Esophagus muscularis mucosa (tissue), 4 donors: ENCODE measurements at regions not wholly inside any gene's neighbourhood (a gene's known extent, or its start where the extent isn't known, plus 50 kb on each side); places are given as distances from the start of the nearest gene placed in this dataset.
A peak's percentile ranks its signal among the peaks of the same experiment; 100 is the strongest.
"Not testable (repeated sequence)": the region's sequence is repeated elsewhere in the genome, so short reads cannot be mapped to it uniquely, and the experiment has no call there.

ENCODE experiments used
- DNase-seq: peaks from one replicate; pipeline ENCODE4 v3.0.0-alpha.2; 2017; ENCODE audit errors: extremely low spot score
- H3K27ac ChIP-seq, 4 donors: fragments of 200-600 bp; sonication (generic); replicated peaks in 1 of 4; 1 replicate in 3 of 4; 2 replicates in 1 of 4; pipeline ENCODE4 v1.5.1; 2016 to 2019; ENCODE audit warnings: mild to moderate bottlenecking in 1 of 4
- H3K27me3 ChIP-seq, 4 donors: fragments of 200-600 bp; sonication (generic); one replicate each; pipeline versions ENCODE4 v1.5.1 to v1.6.0; 2016 to 2019
- H3K36me3 ChIP-seq, 4 donors: fragments of 200-600 bp; sonication (generic); one replicate each; pipeline ENCODE4 v1.5.1; 2016 to 2019
- H3K4me1 ChIP-seq, 4 donors: fragments of 200-600 bp; sonication (generic); one replicate each; pipeline ENCODE4 v1.5.1; 2016 to 2019
- H3K4me3 ChIP-seq, 4 donors: fragments of 200-600 bp; sonication (generic); 1 replicate in 2 of 4; 2 replicates in 2 of 4; pipeline ENCODE4 v1.5.1; 2016 to 2019; ENCODE audit warnings: mild to moderate bottlenecking in 4 of 4, moderate library complexity in 1 of 4
- H3K9me3 ChIP-seq, 4 donors: fragments of 200-600 bp; sonication (generic); 1 replicate in 3 of 4; 2 replicates in 1 of 4; pipeline ENCODE4 v1.5.1; 2016 to 2019
- WGBS: methylation state at CpG from one replicate; pipeline ENCODE4 v1.1.5; 2018; 5-methylcytosine and 5-hydroxymethylcytosine counted together
- intact Hi-C: fragments of 100-400 bp; cut with DNase I; formaldehyde crosslinking; loops from one replicate; pipeline ENCODE4 v1.15.1; 2023

- H3K4me3 ChIP-seq, intact Hi-C loops, H3K36me3 ChIP-seq, H3K27me3 ChIP-seq, H3K9me3 ChIP-seq, H3K27ac ChIP-seq, H3K4me1 ChIP-seq, DNase-seq: not testable (repeated sequence)
- WGBS: no CpG with 5 or more reads among the region's 12 CpGs
These were observed 164.3 kb downstream of the POTEM start for GRCh38 chr14:19131553-19131952.

- peak; percentile 55 for DNase-seq
- intact Hi-C loops, H3K36me3 ChIP-seq, H3K4me3 ChIP-seq, H3K4me1 ChIP-seq, H3K27ac ChIP-seq, H3K9me3 ChIP-seq, H3K27me3 ChIP-seq: not testable (repeated sequence)
- WGBS: no CpG with 5 or more reads among the region's 45 CpGs
These were observed 165.0 kb downstream of the POTEM start for GRCh38 chr14:19132013-19132835.

- H3K36me3 ChIP-seq, H3K9me3 ChIP-seq, H3K4me3 ChIP-seq, DNase-seq, H3K4me1 ChIP-seq, intact Hi-C loops, H3K27me3 ChIP-seq, H3K27ac ChIP-seq: not testable (repeated sequence)
- no CpG with 5 or more reads among the region's 22 CpGs for WGBS
These were observed 165.5 kb downstream of the POTEM start for GRCh38 chr14:19132836-19133120.

GRCh38 chr14:19157106-19157709 is 190.0 kb downstream of the POTEM start:
- intact Hi-C loops, H3K4me1 ChIP-seq, H3K36me3 ChIP-seq, H3K4me3 ChIP-seq, H3K27ac ChIP-seq, H3K27me3 ChIP-seq, DNase-seq: not testable (repeated sequence)
- 73% methylated on average over 15 of the region's 23 CpGs for WGBS
- H3K9me3 ChIP-seq: peaks cover 0 to 10% (median 0%) of the 10 kb centered on the region in 4 donors

- H3K27me3 ChIP-seq, DNase-seq, H3K36me3 ChIP-seq, H3K4me3 ChIP-seq, H3K4me1 ChIP-seq, H3K27ac ChIP-seq, intact Hi-C loops: not testable (repeated sequence)
- 64% methylated on average over 10 of the region's 21 CpGs for WGBS
- H3K9me3 ChIP-seq: peaks cover 0 to 13% (median 0%) of the 10 kb centered on the region in 4 donors
These were observed 190.8 kb downstream of the POTEM start for GRCh38 chr14:19158012-19158411.

- intact Hi-C loops, H3K4me3 ChIP-seq, DNase-seq, H3K4me1 ChIP-seq, H3K36me3 ChIP-seq, H3K27ac ChIP-seq, H3K27me3 ChIP-seq: not testable (repeated sequence)
- peaks cover 0 to 13% (median 0%) of the 10 kb centered on the region in 4 donors for H3K9me3 ChIP-seq
- WGBS: 80% methylated on average over 6 of the region's 18 CpGs
These were observed 191.4 kb downstream of the POTEM start for GRCh38 chr14:19158588-19158987.

GRCh38 chr14:19159003-19159625 is 191.9 kb downstream of the POTEM start:
- 80% methylated on average over 23 of the region's 23 CpGs for WGBS
- H3K4me3 ChIP-seq, H3K27ac ChIP-seq, H3K36me3 ChIP-seq, H3K4me1 ChIP-seq, DNase-seq, intact Hi-C loops, H3K27me3 ChIP-seq: not testable (repeated sequence)
- peaks cover 0 to 13% (median 0%) of the 10 kb centered on the region in 4 donors for H3K9me3 ChIP-seq

GRCh38 chr14:19160379-19160778 is 193.1 kb downstream of the POTEM start:
- H3K4me3 ChIP-seq, H3K27ac ChIP-seq, intact Hi-C loops, H3K27me3 ChIP-seq, H3K36me3 ChIP-seq, DNase-seq, H3K4me1 ChIP-seq: not testable (repeated sequence)
- H3K9me3 ChIP-seq: peaks cover 0 to 13% (median 0%) of the 10 kb centered on the region in 4 donors
- no CpG with 5 or more reads among the region's 1 CpG for WGBS

- WGBS: 87% methylated on average over 5 of the region's 6 CpGs
- H3K4me1 ChIP-seq, intact Hi-C loops, H3K27ac ChIP-seq, H3K36me3 ChIP-seq, H3K4me3 ChIP-seq, H3K27me3 ChIP-seq: not testable (repeated sequence)
- DNase-seq: peak; percentile 91
- H3K9me3 ChIP-seq: peaks cover 0 to 13% (median 0%) of the 10 kb centered on the region in 4 donors
These were observed 194.2 kb downstream of the POTEM start for GRCh38 chr14:19161251-19162033.

GRCh38 chr14:19162034-19162706 is 194.9 kb downstream of the POTEM start:
- peak; percentile 92 for DNase-seq
- H3K36me3 ChIP-seq, H3K4me1 ChIP-seq, H3K4me3 ChIP-seq, intact Hi-C loops, H3K27ac ChIP-seq, H3K27me3 ChIP-seq: not testable (repeated sequence)
- 63% methylated on average over 6 of the region's 7 CpGs for WGBS
- peaks cover 0 to 13% (median 0%) of the 10 kb centered on the region in 4 donors for H3K9me3 ChIP-seq

GRCh38 chr14:19162920-19163319 is 195.7 kb downstream of the POTEM start:
- WGBS: no CpG with 5 or more reads among the region's 3 CpGs
- H3K27ac ChIP-seq, H3K4me3 ChIP-seq, intact Hi-C loops, DNase-seq, H3K27me3 ChIP-seq, H3K4me1 ChIP-seq, H3K36me3 ChIP-seq: not testable (repeated sequence)
- peaks cover 0 to 16% (median 0%) of the 10 kb centered on the region in 4 donors for H3K9me3 ChIP-seq

- WGBS: 60% methylated on average over 2 of the region's 2 CpGs
These were observed 196.7 kb downstream of the POTEM start for GRCh38 chr14:19163891-19164290.

More at GRCh38 chr14:19163891-19164290, 196.7 kb downstream of the POTEM start:
- H3K4me3 ChIP-seq, H3K36me3 ChIP-seq, H3K4me1 ChIP-seq, H3K27me3 ChIP-seq, intact Hi-C loops, H3K27ac ChIP-seq: not testable (repeated sequence)
- peaks cover 0 to 20% (median 0%) of the 10 kb centered on the region in 4 donors for H3K9me3 ChIP-seq
- DNase-seq: peak; percentile 89
